ENCODE measurements at regions not wholly inside any gene's neighbourhood (a gene's known extent, or its start where the extent isn't known, plus 50 kb on each side); places are given as distances from the start of the nearest gene placed in this dataset.
A peak's percentile ranks its signal among the peaks of the same experiment; 100 is the strongest.

DNA sequence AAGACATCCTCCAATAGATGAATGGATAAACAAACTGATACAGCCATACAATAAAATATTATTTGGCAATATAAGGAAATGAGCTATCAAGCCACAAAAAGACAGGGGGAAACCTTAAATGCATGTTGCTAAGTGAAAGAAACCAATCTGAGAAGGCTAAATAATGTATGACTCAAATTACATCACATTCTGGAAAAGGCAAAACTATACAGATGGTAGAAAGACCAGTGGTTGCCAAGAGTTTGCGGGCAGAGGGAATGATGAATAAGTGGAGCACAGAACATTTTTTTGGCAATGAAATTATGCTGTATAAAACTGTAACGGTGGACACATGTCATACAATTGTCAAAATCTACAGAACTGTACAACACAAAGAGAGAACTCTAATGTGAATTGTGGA lies 63.3 kb downstream of the CSF2 start:
- no peaks in the 10 kb centered on the region for H3K27me3 ChIP-seq (ENCODE audit: insufficient read depth, low read length)
- no peaks in the 10 kb centered on the region for H3K79me2 ChIP-seq (ENCODE audit: insufficient read depth, low read length)
- H3K9me3 Mint-ChIP-seq (ENCODE audit: unreplicated experiment): peaks cover 6% of the 10 kb centered on the region
- TF ChIP-seq, protein P1, sequence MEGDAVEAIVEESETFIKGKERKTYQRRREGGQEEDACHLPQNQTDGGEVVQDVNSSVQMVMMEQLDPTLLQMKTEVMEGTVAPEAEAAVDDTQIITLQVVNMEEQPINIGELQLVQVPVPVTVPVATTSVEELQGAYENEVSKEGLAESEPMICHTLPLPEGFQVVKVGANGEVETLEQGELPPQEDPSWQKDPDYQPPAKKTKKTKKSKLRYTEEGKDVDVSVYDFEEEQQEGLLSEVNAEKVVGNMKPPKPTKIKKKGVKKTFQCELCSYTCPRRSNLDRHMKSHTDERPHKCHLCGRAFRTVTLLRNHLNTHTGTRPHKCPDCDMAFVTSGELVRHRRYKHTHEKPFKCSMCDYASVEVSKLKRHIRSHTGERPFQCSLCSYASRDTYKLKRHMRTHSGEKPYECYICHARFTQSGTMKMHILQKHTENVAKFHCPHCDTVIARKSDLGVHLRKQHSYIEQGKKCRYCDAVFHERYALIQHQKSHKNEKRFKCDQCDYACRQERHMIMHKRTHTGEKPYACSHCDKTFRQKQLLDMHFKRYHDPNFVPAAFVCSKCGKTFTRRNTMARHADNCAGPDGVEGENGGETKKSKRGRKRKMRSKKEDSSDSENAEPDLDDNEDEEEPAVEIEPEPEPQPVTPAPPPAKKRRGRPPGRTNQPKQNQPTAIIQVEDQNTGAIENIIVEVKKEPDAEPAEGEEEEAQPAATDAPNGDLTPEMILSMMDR (IDR thresholded peaks at IDR 0.05; ENCODE audit: insufficient read depth, low read depth, low read length): no peak
- H3K9ac ChIP-seq (ENCODE audit: low read length): no peak overlapping the region
- no peaks in the 10 kb centered on the region for H4K20me1 ChIP-seq (ENCODE audit: insufficient read depth, low read length)
- no peaks in the 10 kb centered on the region for H3K9me3 ChIP-seq (ENCODE audit: insufficient read depth, low read depth, low read length)
- H3K27me3 Mint-ChIP-seq (ENCODE audit: low read depth, unreplicated experiment): peaks cover 12% of the 10 kb centered on the region
- H3K4me1 ChIP-seq (ENCODE audit: insufficient read depth, low read length): no peaks in the 10 kb centered on the region
- no peak overlapping the region for H3K4me3 Mint-ChIP-seq (ENCODE audit: unreplicated experiment)
- no peak overlapping the region for H3K27ac Mint-ChIP-seq (ENCODE audit: unreplicated experiment)
- H3K4me1 Mint-ChIP-seq (ENCODE audit: low read depth, unreplicated experiment): no peaks in the 10 kb centered on the region
- no peak overlapping the region for H3K27ac ChIP-seq (ENCODE audit: low read depth, low read length)
- H3K36me3 ChIP-seq (ENCODE audit: insufficient read depth, low read length): no peaks in the 10 kb centered on the region
- peak overlapping the region; percentile 1 for H3K4me2 ChIP-seq (ENCODE audit: low read length)
- FAIRE-seq (no peak), DNase-seq (ENCODE audit: low read depth) (peak; percentile 92)
- no peaks in the 10 kb centered on the region for H3K36me3 Mint-ChIP-seq (ENCODE audit: low read depth, unreplicated experiment)
- H3K4me3 ChIP-seq (ENCODE audit: insufficient read depth, low read depth, low read length): no peak overlapping the region
- H2AFZ ChIP-seq (ENCODE audit: low read depth, low read length): no peak overlapping the region

DNA sequence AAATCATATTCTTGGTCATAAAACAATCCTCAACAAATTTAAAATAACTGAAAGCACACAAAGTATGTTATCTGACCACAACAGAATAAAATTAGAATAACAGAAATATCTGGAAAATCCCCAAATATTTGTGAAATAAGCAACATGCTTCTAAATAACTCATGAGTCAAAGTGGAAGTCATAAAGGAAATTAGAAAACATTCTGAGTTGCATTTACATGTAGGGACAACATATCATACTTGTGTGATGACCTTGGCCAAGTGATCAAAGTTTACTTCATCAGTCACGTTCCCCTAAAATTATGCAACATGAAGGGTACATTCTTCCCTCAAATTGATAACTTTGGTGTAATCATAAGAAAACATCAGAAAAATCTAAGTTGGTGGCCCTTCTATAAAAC lies 64.7 kb downstream of the CSF2 start:
- H3K4me3 Mint-ChIP-seq (ENCODE audit: unreplicated experiment): no peak overlapping the region
- Histone ChIP-seq H3K36me3 (ENCODE audit: insufficient read depth, low read length) (no peaks in the 10 kb centered on the region), H2AFZ (ENCODE audit: low read depth, low read length) (no peak overlapping the region), H4K20me1 (ENCODE audit: insufficient read depth, low read length) (no peaks in the 10 kb centered on the region), H3K27me3 (ENCODE audit: insufficient read depth, low read length) (no peaks in the 10 kb centered on the region), H3K4me1 (ENCODE audit: insufficient read depth, low read length) (no peaks in the 10 kb centered on the region), H3K9ac (ENCODE audit: low read length) (no peak overlapping the region), H3K27ac (ENCODE audit: low read depth, low read length) (no peak overlapping the region), H3K9me3 (ENCODE audit: insufficient read depth, low read depth, low read length) (no peaks in the 10 kb centered on the region), H3K4me3 (ENCODE audit: insufficient read depth, low read depth, low read length) (no peak overlapping the region), H3K79me2 (ENCODE audit: insufficient read depth, low read length) (no peaks in the 10 kb centered on the region), H3K4me2 (ENCODE audit: low read length) (no peak overlapping the region)
- DNase-seq (ENCODE audit: low read depth) (peak; percentile 47), FAIRE-seq (no peak)
- no peak overlapping the region for H3K27ac Mint-ChIP-seq (ENCODE audit: unreplicated experiment)
- no peaks in the 10 kb centered on the region for H3K36me3 Mint-ChIP-seq (ENCODE audit: low read depth, unreplicated experiment)
- H3K4me1 Mint-ChIP-seq (ENCODE audit: low read depth, unreplicated experiment): no peaks in the 10 kb centered on the region
- peaks cover 12% of the 10 kb centered on the region for H3K27me3 Mint-ChIP-seq (ENCODE audit: low read depth, unreplicated experiment)
- peaks cover 9% of the 10 kb centered on the region for H3K9me3 Mint-ChIP-seq (ENCODE audit: unreplicated experiment)
- TF ChIP-seq, protein P1 (IDR thresholded peaks at IDR 0.05; ENCODE audit: insufficient read depth, low read depth, low read length): no peak
- no peak for TF ChIP-seq EZH2 (IDR thresholded peaks at IDR 0.05; ENCODE audit: insufficient read depth, low read length)

All from astrocyte (in vitro differentiated cells and primary cell).